KMS-11 (cell line): ENCODE measurements at regions not wholly inside any gene's neighbourhood (a gene's known extent, or its start where the extent isn't known, plus 50 kb on each side); places are given as distances from the start of the nearest gene placed in this dataset.

ENCODE experiments used
- H2AFZ ChIP-seq: fragments of 200-600 bp; sonication (generic); 2 replicates; pipeline ENCODE4 v1.6.1; 2016; ENCODE audit warnings: antibody characterized with exemption, mixed run types, low read depth
- H3K27ac ChIP-seq: fragments of 200-600 bp; sonication (generic); 2 replicates; pipeline ENCODE4 v1.6.1; 2016; ENCODE audit warnings: mild to moderate bottlenecking, mixed run types
- H3K27me3 ChIP-seq: fragments of 200-600 bp; sonication (generic); 2 replicates; pipeline ENCODE4 v1.6.1; 2017; ENCODE audit warnings: mild to moderate bottlenecking, low read depth, mixed run types, moderate library complexity; ENCODE audit not compliant: insufficient read depth
- H3K36me3 ChIP-seq: fragments of 200-600 bp; sonication (generic); 2 replicates; pipeline ENCODE4 v1.6.1; 2017; ENCODE audit warnings: mild to moderate bottlenecking, mixed run types; ENCODE audit not compliant: insufficient read depth
- H3K4me1 ChIP-seq: fragments of 200-600 bp; sonication (generic); 2 replicates; pipeline ENCODE4 v1.6.1; 2016; ENCODE audit warnings: mild to moderate bottlenecking, low read depth, mixed run types; ENCODE audit not compliant: poor library complexity, severe bottlenecking
- H3K4me2 ChIP-seq: fragments of 200-600 bp; sonication (generic); 2 replicates; pipeline ENCODE4 v1.7.0; 2016; ENCODE audit warnings: mild to moderate bottlenecking, mixed run types
- H3K4me3 ChIP-seq: fragments of 200-600 bp; sonication (generic); IDR thresholded peaks from 2 replicates; pipeline ENCODE4 v1.6.1; 2017; ENCODE audit warnings: low read depth, low read length, mixed read lengths; ENCODE audit not compliant: insufficient read depth
- H3K79me2 ChIP-seq: fragments of 200-600 bp; sonication (generic); 2 replicates; pipeline ENCODE4 v1.6.1; 2016; ENCODE audit warnings: low read depth, mixed run types; ENCODE audit not compliant: insufficient read depth
- H3K9ac ChIP-seq: fragments of 200-600 bp; sonication (generic); 2 replicates; pipeline ENCODE4 v1.6.1; 2016; ENCODE audit warnings: mild to moderate bottlenecking, mixed run types
- H4K20me1 ChIP-seq: fragments of 200-600 bp; sonication (generic); 2 replicates; pipeline ENCODE4 v1.6.1; 2016; ENCODE audit warnings: mild to moderate bottlenecking, mixed run types; ENCODE audit not compliant: insufficient read depth
- CTCF ChIP-seq: fragments of 200-600 bp; sonication (generic); conservative IDR thresholded peaks from 2 replicates; pipeline ENCODE4 v1.6.1; 2017; ENCODE audit warnings: low read depth, mild to moderate bottlenecking, antibody characterized with exemption, low read length, moderate library complexity, mixed read lengths

DNA sequence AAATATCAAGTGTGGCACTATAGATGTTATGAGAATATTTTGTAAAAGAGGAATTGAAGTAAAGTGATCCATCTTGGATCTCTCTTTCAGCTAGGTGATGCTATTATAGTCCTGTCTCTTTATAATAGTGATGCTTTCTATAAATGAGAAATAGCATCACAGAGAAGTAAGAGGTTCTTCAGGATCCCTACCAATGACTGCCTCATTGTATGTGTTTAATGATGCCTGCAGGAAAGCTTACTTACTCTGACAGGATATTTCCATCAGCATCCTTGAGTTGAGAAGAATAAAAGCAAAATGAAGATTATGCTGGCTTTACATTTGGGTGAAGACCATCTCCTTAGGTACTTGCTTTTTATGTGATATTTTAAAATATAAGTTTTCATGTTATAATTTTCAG is 846.0 kb upstream of the LRFN5 start:
- Histone ChIP-seq H3K27ac (no peak overlapping the region), H3K27me3 (no peaks in the 10 kb centered on the region), H4K20me1 (no peaks in the 10 kb centered on the region), H3K36me3 (no peaks in the 10 kb centered on the region), H3K9ac (no peak overlapping the region), H3K4me1 (no peaks in the 10 kb centered on the region), H3K4me2 (no peak overlapping the region), H2AFZ (no peak overlapping the region), H3K79me2 (no peaks in the 10 kb centered on the region), H3K4me3 (no peak overlapping the region)
- no peak for TF ChIP-seq CTCF

GRCh38 chr14:40758076-40758475 is 848.6 kb upstream of the LRFN5 start:
- Histone ChIP-seq H3K27ac (no peak overlapping the region), H3K36me3 (no peaks in the 10 kb centered on the region), H3K4me2 (no peak overlapping the region), H2AFZ (no peak overlapping the region), H3K4me1 (no peaks in the 10 kb centered on the region), H3K79me2 (no peaks in the 10 kb centered on the region), H3K9ac (no peak overlapping the region), H3K27me3 (no peaks in the 10 kb centered on the region), H4K20me1 (no peaks in the 10 kb centered on the region), H3K4me3 (no peak overlapping the region)
- TF ChIP-seq CTCF = no peak

- Histone ChIP-seq H3K36me3 (no peaks in the 10 kb centered on the region), H3K4me3 (no peak overlapping the region), H3K9ac (no peak overlapping the region), H2AFZ (no peak overlapping the region), H3K4me1 (no peaks in the 10 kb centered on the region), H3K27ac (no peak overlapping the region), H4K20me1 (no peaks in the 10 kb centered on the region), H3K4me2 (no peak overlapping the region), H3K79me2 (no peaks in the 10 kb centered on the region), H3K27me3 (no peaks in the 10 kb centered on the region)
- TF ChIP-seq CTCF = no peak
Measured at GRCh38 chr14:40757376-40757950, 849.2 kb upstream of the LRFN5 start.

- H3K27me3 ChIP-seq = no peaks in the 10 kb centered on the region
- H3K4me3 ChIP-seq = no peak overlapping the region
- H3K4me2 ChIP-seq = no peak overlapping the region
- no peaks in the 10 kb centered on the region for H3K79me2 ChIP-seq
- H3K36me3 ChIP-seq = no peaks in the 10 kb centered on the region
- H3K9ac ChIP-seq = no peak overlapping the region
- H3K27ac ChIP-seq = no peak overlapping the region
- H3K4me1 ChIP-seq = no peaks in the 10 kb centered on the region
- no peaks in the 10 kb centered on the region for H4K20me1 ChIP-seq
- no peak overlapping the region for H2AFZ ChIP-seq
- no peak for TF ChIP-seq CTCF
Measured at GRCh38 chr14:40733206-40733605, 873.5 kb upstream of the LRFN5 start.

DNA sequence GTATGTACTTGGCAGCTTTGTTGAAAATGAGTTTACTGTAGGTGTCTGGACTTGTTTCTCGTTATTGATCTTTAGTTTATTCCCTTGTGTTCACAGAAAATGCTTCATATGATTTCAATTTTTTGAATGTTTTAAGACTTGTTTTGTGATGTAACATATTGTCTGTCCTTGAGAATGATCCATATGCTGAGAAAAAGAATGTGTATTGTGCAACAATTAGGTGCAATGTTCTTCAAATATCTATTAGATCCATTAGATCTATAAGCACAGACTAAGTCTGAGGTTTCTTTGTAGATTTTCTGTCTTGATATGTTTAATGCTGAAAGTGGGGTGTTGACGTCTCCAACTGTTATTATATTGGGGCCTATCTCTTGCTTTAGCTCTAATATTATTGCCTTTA is 879.6 kb upstream of the LRFN5 start:
- no peak for TF ChIP-seq CTCF
- Histone ChIP-seq H3K27ac (no peak overlapping the region), H3K27me3 (no peaks in the 10 kb centered on the region), H2AFZ (no peak overlapping the region), H4K20me1 (no peaks in the 10 kb centered on the region), H3K4me1 (no peaks in the 10 kb centered on the region), H3K4me2 (no peak overlapping the region), H3K4me3 (no peak overlapping the region), H3K36me3 (no peaks in the 10 kb centered on the region), H3K79me2 (no peaks in the 10 kb centered on the region), H3K9ac (no peak overlapping the region)
